Endothelial cell of umbilical vein (primary cell): ENCODE measurements at regions not wholly inside any gene's neighbourhood (a gene's known extent, or its start where the extent isn't known, plus 50 kb on each side); places are given as distances from the start of the nearest gene placed in this dataset.

Source experiments
- BruUV-seq: library from RNA; stranded (reverse); fragments of 400-500 nt; replicated peaks from 2 replicates; lab custom pipeline; 2021; lab: Mats Ljungman, UMichigan
- CTCF ChIA-PET: fragments of 300-600, 350-600 bp; sonication (Branson Sonifier 250); formaldehyde crosslinking; loops from one replicate; lab custom pipeline; 2021; ENCODE audit warnings: antibody characterized with exemption, inconsistent platforms; lab: Charles Lee
- POLR2A ChIA-PET: fragments of 300-600, 350-600 bp; sonication (Branson Sonifier 250); formaldehyde crosslinking; loops from one replicate; lab custom pipeline; 2021; ENCODE audit warnings: antibody characterized with exemption, inconsistent platforms; lab: Charles Lee
- DNase-seq: peaks from one replicate; pipeline ENCODE4 v3.0.0-alpha.2; 2011; ENCODE audit warnings: low read depth, low spot score
- FAIRE-seq: peaks from 2 replicates; lab custom pipeline; 2011; peaks lifted over from hg19 to GRCh38; lab: Jason Lieb, UNC
- H2AFZ ChIP-seq: 2 replicates; pipeline ENCODE4 v1.6.0; 2012; ENCODE audit warnings: low read depth, low read length, control low read depth, inconsistent platforms
- H3K27ac ChIP-seq: 2 replicates; pipeline ENCODE4 v1.5.1; 2011; ENCODE audit warnings: low read depth, mild to moderate bottlenecking, control low read depth, low read length, moderate library complexity; ENCODE audit not compliant: insufficient read depth
- H3K27me3 ChIP-seq, 2 experiments: 2 replicates each; pipeline versions ENCODE4 v1.6.0 to v1.6.1; 2011; ENCODE audit warnings: low read length in 2 of 2, mixed read lengths in 1 of 2; ENCODE audit not compliant: control insufficient read depth in 2 of 2, insufficient read depth in 2 of 2
- H3K36me3 ChIP-seq, 2 experiments: 2 replicates in 1 of 2; 3 replicates in 1 of 2; pipeline ENCODE4 v1.5.1; 2011; ENCODE audit warnings: low read length in 2 of 2, mild to moderate bottlenecking in 1 of 2, moderate library complexity in 1 of 2; ENCODE audit not compliant: control insufficient read depth in 2 of 2, insufficient read depth in 2 of 2; ENCODE audit errors: extremely low read depth in 1 of 2
- H3K4me1 ChIP-seq: 3 replicates; pipeline ENCODE4 v1.5.1; 2011; ENCODE audit warnings: mild to moderate bottlenecking, low read length; ENCODE audit not compliant: control insufficient read depth, insufficient read depth; ENCODE audit errors: extremely low read depth
- H3K4me2 ChIP-seq: 2 replicates; pipeline ENCODE4 v1.6.1; 2011; ENCODE audit warnings: low read length, control low read depth, mixed read lengths; ENCODE audit not compliant: insufficient read depth
- H3K4me3 ChIP-seq, 3 experiments: fragments of 200-600 bp in 1 of 3; sonication (generic), shearing (Covaris generic) in 1 of 3; replicated peaks in 1 of 3; 2 replicates each; pipeline ENCODE4 v1.5.1; 2011 to 2016; ENCODE audit warnings: control low read depth in 3 of 3, low read length in 3 of 3, mild to moderate bottlenecking in 2 of 3, inconsistent platforms in 1 of 3, low read depth in 1 of 3, moderate library complexity in 1 of 3; ENCODE audit not compliant: insufficient read depth in 1 of 3
- H3K79me2 ChIP-seq: 2 replicates; pipeline ENCODE4 v1.6.0; 2012; ENCODE audit warnings: low read length, inconsistent platforms; ENCODE audit not compliant: control insufficient read depth, insufficient read depth
- H3K9ac ChIP-seq: replicated peaks from 2 replicates; pipeline ENCODE3; 2011; ENCODE audit warnings: low read length, control low read depth; ENCODE audit not compliant: insufficient read depth; ENCODE audit errors: extremely low read depth
- H3K9me1 ChIP-seq: replicated peaks from 3 replicates; pipeline ENCODE4 v1.6.0; 2011; ENCODE audit warnings: mild to moderate bottlenecking, low read length; ENCODE audit not compliant: control insufficient read depth, insufficient read depth; ENCODE audit errors: extremely low read depth
- H3K9me3 ChIP-seq: replicated peaks from 2 replicates; pipeline ENCODE4 v1.5.1; 2012; ENCODE audit warnings: low read length, inconsistent platforms; ENCODE audit not compliant: control insufficient read depth, insufficient read depth
- H4K20me1 ChIP-seq: replicated peaks from 2 replicates; pipeline ENCODE3; 2011; ENCODE audit warnings: mild to moderate bottlenecking, low read length; ENCODE audit not compliant: control insufficient read depth, insufficient read depth; ENCODE audit errors: extremely low read depth
- EZH2 ChIP-seq: IDR thresholded peaks from 2 replicates; pipeline ENCODE4 v1.6.1; 2012; ENCODE audit warnings: borderline replicate concordance, low read depth, mild to moderate bottlenecking, moderate library complexity, low read length, inconsistent platforms; ENCODE audit not compliant: severe bottlenecking
- FOS ChIP-seq: IDR thresholded peaks from 2 replicates; pipeline ENCODE4 v1.6.1; 2011; ENCODE audit warnings: mild to moderate bottlenecking, low read length, moderate library complexity, borderline replicate concordance; ENCODE audit not compliant: insufficient read depth
- GATA2 ChIP-seq: IDR thresholded peaks from 2 replicates; pipeline ENCODE4 v1.7.0; 2011; ENCODE audit warnings: low read depth, mild to moderate bottlenecking, moderate library complexity, mixed read lengths, low read length; ENCODE audit not compliant: insufficient read length, insufficient read depth
- JUN ChIP-seq: IDR thresholded peaks from 2 replicates; pipeline ENCODE4 v1.6.1; 2011; ENCODE audit warnings: borderline replicate concordance, low read depth; ENCODE audit not compliant: insufficient read length, insufficient read depth
- MYC ChIP-seq: IDR thresholded peaks from one replicate; pipeline ENCODE4 v1.6.1; 2011; ENCODE audit warnings: mild to moderate bottlenecking, low read depth, low read length
- POLR2A ChIP-seq: IDR thresholded peaks from 2 replicates; pipeline ENCODE4 v1.6.1; 2012; ENCODE audit warnings: low read depth, mild to moderate bottlenecking, control low read depth, low read length
- POLR2AphosphoS5 ChIP-seq: IDR thresholded peaks from 2 replicates; pipeline ENCODE4 v1.6.1; 2012; ENCODE audit warnings: low read depth, mild to moderate bottlenecking, control low read depth, low read length, moderate library complexity; ENCODE audit not compliant: insufficient read depth
- dilution Hi-C: fragments of 300-500 bp; cut with MboI; formaldehyde crosslinking; loops from one replicate; pipeline ENCODE4 v1.15.0; 2019; ENCODE audit warnings: low sequenced_read_pairs; ENCODE audit not compliant: extremely low pct_ligation_motif_present
- intact Hi-C: fragments of 100-400 bp; cut with micrococcal nuclease; formaldehyde crosslinking; loops from one replicate; pipeline ENCODE4 v1.10.0; 2022
- TF ChIP-seq, protein P1 (sequence below): IDR thresholded peaks from 2 replicates; pipeline ENCODE4 v1.6.1; 2011; ENCODE audit not compliant: insufficient read depth, insufficient read length
- TF ChIP-seq, protein P2 (sequence below), 2 donors: IDR thresholded peaks; 1 replicate in 1 of 2; 2 replicates in 1 of 2; pipeline ENCODE4 v1.5.1; 2011; ENCODE audit warnings: low read length in 2 of 2, mild to moderate bottlenecking in 2 of 2, moderate library complexity in 2 of 2, control low read depth in 1 of 2, inconsistent platforms in 1 of 2, low read depth in 1 of 2; ENCODE audit not compliant: insufficient read depth in 1 of 2; ENCODE audit errors: extremely low read depth in 1 of 2

DNA sequence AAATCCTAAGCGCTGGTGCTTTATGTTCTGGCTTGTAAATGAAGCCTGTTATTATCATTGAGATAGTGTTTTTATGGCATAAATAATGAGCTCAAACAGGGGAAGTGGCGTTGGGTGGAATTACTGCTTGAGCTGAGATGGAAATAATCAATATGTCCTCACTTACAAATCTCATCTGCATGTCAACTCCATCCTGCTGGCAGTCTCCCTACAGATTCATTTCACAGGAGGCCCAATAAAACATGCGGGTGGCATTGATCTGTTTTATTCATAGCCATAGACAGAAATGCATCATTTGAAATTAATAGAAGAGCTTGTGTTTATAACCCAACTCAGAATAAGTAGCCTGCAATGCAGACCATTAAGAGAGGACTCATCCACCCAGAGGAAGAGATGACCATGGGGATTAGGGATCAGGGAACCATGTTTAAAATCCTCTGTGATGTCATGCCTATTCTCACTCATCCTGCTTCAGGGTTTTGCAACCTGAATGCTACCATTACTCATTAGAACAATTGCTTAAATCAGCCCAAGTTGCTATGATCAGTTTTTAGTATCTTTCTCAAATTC is 680.4 kb downstream of the TLR4 start:
- no peaks in the 10 kb centered on the region for H3K79me2 ChIP-seq
- no peaks in the 10 kb centered on the region for H3K27me3 ChIP-seq

More for the DNA sequence above, 680.4 kb downstream of the TLR4 start:
- Histone ChIP-seq H3K36me3 (no peaks in the 10 kb centered on the region), H3K4me2 (no peak overlapping the region), H3K9me3 (no peaks in the 10 kb centered on the region), H3K9me1 (no peaks in the 10 kb centered on the region), H2AFZ (no peak overlapping the region), H3K4me1 (no peaks in the 10 kb centered on the region), H3K27ac (no peak overlapping the region), H4K20me1 (no peaks in the 10 kb centered on the region), H3K4me3 (no peak overlapping the region), H3K9ac (no peak overlapping the region)
- ChIA-PET CTCF (no interaction called here), POLR2A (no interaction called here)
- dilution Hi-C loops, result no loop called here
- BruUV-seq, result no TSS peak
- DNase-seq, result no peak
- intact Hi-C loops, result no loop called here
- FAIRE-seq, result no peak
- TF ChIP-seq, protein P1, sequence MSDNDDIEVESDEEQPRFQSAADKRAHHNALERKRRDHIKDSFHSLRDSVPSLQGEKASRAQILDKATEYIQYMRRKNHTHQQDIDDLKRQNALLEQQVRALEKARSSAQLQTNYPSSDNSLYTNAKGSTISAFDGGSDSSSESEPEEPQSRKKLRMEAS, result no peak
- TF ChIP-seq GATA2, result no peak
- TF ChIP-seq JUN, result no peak
- no peak for TF ChIP-seq POLR2A
- TF ChIP-seq, protein P2, sequence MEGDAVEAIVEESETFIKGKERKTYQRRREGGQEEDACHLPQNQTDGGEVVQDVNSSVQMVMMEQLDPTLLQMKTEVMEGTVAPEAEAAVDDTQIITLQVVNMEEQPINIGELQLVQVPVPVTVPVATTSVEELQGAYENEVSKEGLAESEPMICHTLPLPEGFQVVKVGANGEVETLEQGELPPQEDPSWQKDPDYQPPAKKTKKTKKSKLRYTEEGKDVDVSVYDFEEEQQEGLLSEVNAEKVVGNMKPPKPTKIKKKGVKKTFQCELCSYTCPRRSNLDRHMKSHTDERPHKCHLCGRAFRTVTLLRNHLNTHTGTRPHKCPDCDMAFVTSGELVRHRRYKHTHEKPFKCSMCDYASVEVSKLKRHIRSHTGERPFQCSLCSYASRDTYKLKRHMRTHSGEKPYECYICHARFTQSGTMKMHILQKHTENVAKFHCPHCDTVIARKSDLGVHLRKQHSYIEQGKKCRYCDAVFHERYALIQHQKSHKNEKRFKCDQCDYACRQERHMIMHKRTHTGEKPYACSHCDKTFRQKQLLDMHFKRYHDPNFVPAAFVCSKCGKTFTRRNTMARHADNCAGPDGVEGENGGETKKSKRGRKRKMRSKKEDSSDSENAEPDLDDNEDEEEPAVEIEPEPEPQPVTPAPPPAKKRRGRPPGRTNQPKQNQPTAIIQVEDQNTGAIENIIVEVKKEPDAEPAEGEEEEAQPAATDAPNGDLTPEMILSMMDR (IDR thresholded peaks at IDR 0.05; ENCODE audit: extremely low read depth in 1 of 2, insufficient read depth in 1 of 2, low read depth in 1 of 2, low read length in 2 of 2), result no peak
- TF ChIP-seq MYC, result no peak
- no peak for TF ChIP-seq POLR2AphosphoS5
- no peak for TF ChIP-seq EZH2
- TF ChIP-seq FOS, result no peak
